Natural killer cell treated with Interleukin-12 subunit alpha and Interleukin-12 subunit beta and Interleukin-15 and Interleukin-18, amount 100 ng/mL, for 72 hours (primary cell): ENCODE measurements at regions not wholly inside any gene's neighbourhood (a gene's known extent, or its start where the extent isn't known, plus 50 kb on each side); places are given as distances from the start of the nearest gene placed in this dataset.
"Not testable (repeated sequence)": the region's sequence is repeated elsewhere in the genome, so short reads cannot be mapped to it uniquely, and the experiment has no call there.

Experiments used
- ATAC-seq, 2 donors: fragments of 150-1000 bp; cut with Tn5 transposase in 1 of 2; sonication (Bioruptor Pico), chemical (Tn5 transposase) in 1 of 2; 2 replicates each; pipeline ENCODE4 v1.10.0; 2021
- DNase-seq: peaks from one replicate; pipeline ENCODE4 v3.0.0; 2022; ENCODE audit warnings: low spot score
- H3K27ac Mint-ChIP-seq, 2 donors: 1 replicate in 1 of 2; 2 replicates in 1 of 2; pipeline ENCODE4 v1.8.0; 2022; ENCODE audit warnings: mixed read lengths in 2 of 2, mild to moderate bottlenecking in 1 of 2, moderate library complexity in 1 of 2
- H3K27me3 Mint-ChIP-seq, 2 donors: 1 replicate in 1 of 2; 2 replicates in 1 of 2; pipeline ENCODE4 v1.8.0; 2022; ENCODE audit warnings: mixed read lengths in 2 of 2
- H3K36me3 Mint-ChIP-seq: one replicate; pipeline ENCODE4 v1.8.0; 2022; ENCODE audit warnings: mixed read lengths
- H3K4me1 Mint-ChIP-seq, 2 donors: 1 replicate in 1 of 2; 2 replicates in 1 of 2; pipeline ENCODE4 v1.8.0; 2022; ENCODE audit warnings: low read depth in 2 of 2, mixed read lengths in 2 of 2, mild to moderate bottlenecking in 1 of 2
- H3K4me3 Mint-ChIP-seq: one replicate; pipeline ENCODE4 v1.8.0; 2022; ENCODE audit warnings: mixed read lengths
- H3K9me3 Mint-ChIP-seq: 2 replicates; pipeline ENCODE4 v1.8.0; 2022; ENCODE audit warnings: mixed read lengths

GRCh38 chr4:81790477-81790876 lies 318.8 kb upstream of the RASGEF1B start:
- Mint-ChIP-seq H3K27ac (no peak overlapping the region), H3K27me3 (no peaks in the 10 kb centered on the region), H3K4me1 (peaks cover 5 to 13% of the 10 kb centered on the region in 2 donors), H3K36me3 (no peaks in the 10 kb centered on the region), H3K4me3 (no peak overlapping the region), H3K9me3 (no peaks in the 10 kb centered on the region)
- no peak for ATAC-seq
- DNase-seq = no peak

GRCh38 chr4:81789741-81790399 lies 318.2 kb upstream of the RASGEF1B start:
- DNase-seq (no peak), ATAC-seq (no peak)
- H3K27me3 Mint-ChIP-seq = no peaks in the 10 kb centered on the region
- H3K27ac Mint-ChIP-seq = no peak overlapping the region
- no peak overlapping the region for H3K4me3 Mint-ChIP-seq
- H3K4me1 Mint-ChIP-seq = peaks cover 5 to 13% of the 10 kb centered on the region in 2 donors
- no peaks in the 10 kb centered on the region for H3K36me3 Mint-ChIP-seq
- no peaks in the 10 kb centered on the region for H3K9me3 Mint-ChIP-seq

GRCh38 chr4:81789158-81789557 lies 317.5 kb upstream of the RASGEF1B start:
- Mint-ChIP-seq H3K36me3 (no peaks in the 10 kb centered on the region), H3K4me1 (peaks cover 5 to 13% of the 10 kb centered on the region in 2 donors), H3K27me3 (no peaks in the 10 kb centered on the region), H3K27ac (no peak overlapping the region), H3K4me3 (no peak overlapping the region), H3K9me3 (no peaks in the 10 kb centered on the region)
- DNase-seq (no peak), ATAC-seq (no peak)

- Mint-ChIP-seq H3K27ac (no peak overlapping the region), H3K4me3 (no peak overlapping the region), H3K27me3 (no peaks in the 10 kb centered on the region), H3K4me1 (peaks cover 5 to 13% of the 10 kb centered on the region in 2 donors), H3K9me3 (no peaks in the 10 kb centered on the region), H3K36me3 (no peaks in the 10 kb centered on the region)
- DNase-seq = no peak
- ATAC-seq = no peak
Measured at GRCh38 chr4:81786766-81787165, 315.1 kb upstream of the RASGEF1B start.

GRCh38 chr4:81786063-81786763 lies 314.5 kb upstream of the RASGEF1B start:
- Mint-ChIP-seq H3K27me3 (no peaks in the 10 kb centered on the region), H3K4me3 (no peak overlapping the region), H3K9me3 (no peaks in the 10 kb centered on the region), H3K36me3 (no peaks in the 10 kb centered on the region), H3K4me1 (peaks cover 5 to 13% of the 10 kb centered on the region in 2 donors), H3K27ac (no peak overlapping the region)
- DNase-seq (no peak), ATAC-seq (no peak)

GRCh38 chr4:81785338-81785737 lies 313.6 kb upstream of the RASGEF1B start:
- Mint-ChIP-seq H3K27ac (no peak overlapping the region), H3K27me3 (no peaks in the 10 kb centered on the region), H3K36me3 (no peaks in the 10 kb centered on the region), H3K9me3 (no peaks in the 10 kb centered on the region), H3K4me1 (peaks cover 5 to 13% of the 10 kb centered on the region in 2 donors), H3K4me3 (no peak overlapping the region)
- DNase-seq (no peak), ATAC-seq (no peak)

- no peak overlapping the region for H3K4me3 Mint-ChIP-seq
- H3K9me3 Mint-ChIP-seq = no peaks in the 10 kb centered on the region
- no peaks in the 10 kb centered on the region for H3K36me3 Mint-ChIP-seq
- ATAC-seq (no peak), DNase-seq (no peak)
- no peaks in the 10 kb centered on the region for H3K27me3 Mint-ChIP-seq
- H3K4me1 Mint-ChIP-seq = peaks cover 0 to 8% of the 10 kb centered on the region in 2 donors
- no peak overlapping the region for H3K27ac Mint-ChIP-seq
Measured at GRCh38 chr4:81783558-81783957, 311.9 kb upstream of the RASGEF1B start.

GRCh38 chr4:81781799-81782198 lies 310.1 kb upstream of the RASGEF1B start:
- DNase-seq (no peak), ATAC-seq (no peak)
- peaks cover 0 to 2% of the 10 kb centered on the region in 2 donors for H3K27me3 Mint-ChIP-seq
- H3K27ac Mint-ChIP-seq = no peak overlapping the region
- H3K4me1 Mint-ChIP-seq = peaks cover 0 to 8% of the 10 kb centered on the region in 2 donors
- no peaks in the 10 kb centered on the region for H3K36me3 Mint-ChIP-seq
- H3K4me3 Mint-ChIP-seq = no peak overlapping the region
- H3K9me3 Mint-ChIP-seq = no peaks in the 10 kb centered on the region

- H3K9me3 Mint-ChIP-seq, H3K27me3 Mint-ChIP-seq, H3K36me3 Mint-ChIP-seq, H3K27ac Mint-ChIP-seq, ATAC-seq, H3K4me1 Mint-ChIP-seq, H3K4me3 Mint-ChIP-seq, DNase-seq: not testable (repeated sequence)
Measured at GRCh38 chr4:81777718-81778117, 306.0 kb upstream of the RASGEF1B start.

- no peak overlapping the region for H3K4me3 Mint-ChIP-seq
- H3K27ac Mint-ChIP-seq = no peak overlapping the region
- DNase-seq (no peak), ATAC-seq (no peak)
- no peaks in the 10 kb centered on the region for H3K9me3 Mint-ChIP-seq
- H3K36me3 Mint-ChIP-seq = no peaks in the 10 kb centered on the region
- H3K27me3 Mint-ChIP-seq = peaks cover 8% of the 10 kb centered on the region in 2 donors
- no peaks in the 10 kb centered on the region for H3K4me1 Mint-ChIP-seq
Measured at GRCh38 chr4:81776794-81777193, 305.1 kb upstream of the RASGEF1B start.

GRCh38 chr4:81773557-81773956 lies 301.9 kb upstream of the RASGEF1B start:
- Mint-ChIP-seq H3K27ac (no peak overlapping the region), H3K4me3 (no peak overlapping the region), H3K27me3 (peaks cover 8% of the 10 kb centered on the region in 2 donors), H3K9me3 (no peaks in the 10 kb centered on the region), H3K4me1 (no peaks in the 10 kb centered on the region), H3K36me3 (no peaks in the 10 kb centered on the region)
- no peak for DNase-seq
- no peak for ATAC-seq

- no peaks in the 10 kb centered on the region for H3K9me3 Mint-ChIP-seq
- no peak overlapping the region for H3K27ac Mint-ChIP-seq
- H3K27me3 Mint-ChIP-seq = peaks cover 6 to 8% of the 10 kb centered on the region in 2 donors
- DNase-seq = no peak
- H3K4me3 Mint-ChIP-seq = no peak overlapping the region
- H3K4me1 Mint-ChIP-seq = no peaks in the 10 kb centered on the region
- ATAC-seq = no peak
- no peaks in the 10 kb centered on the region for H3K36me3 Mint-ChIP-seq
Measured at GRCh38 chr4:81771721-81772120, 300.0 kb upstream of the RASGEF1B start.

GRCh38 chr4:81769244-81769643 lies 297.5 kb upstream of the RASGEF1B start:
- ATAC-seq = no peak
- Mint-ChIP-seq H3K36me3 (no peaks in the 10 kb centered on the region), H3K4me1 (no peaks in the 10 kb centered on the region), H3K4me3 (no peak overlapping the region), H3K27me3 (no peaks in the 10 kb centered on the region), H3K9me3 (no peaks in the 10 kb centered on the region), H3K27ac (no peak overlapping the region)
- DNase-seq = no peak

GRCh38 chr4:81758574-81759264 lies 287.0 kb upstream of the RASGEF1B start:
- H3K4me1 Mint-ChIP-seq = peaks cover 11 to 16% of the 10 kb centered on the region in 2 donors
- H3K4me3 Mint-ChIP-seq = no peak overlapping the region
- DNase-seq (no peak), ATAC-seq (no peak)
- peaks cover 0 to 2% of the 10 kb centered on the region in 2 donors for H3K27me3 Mint-ChIP-seq
- H3K36me3 Mint-ChIP-seq = no peaks in the 10 kb centered on the region
- H3K27ac Mint-ChIP-seq = no peak overlapping the region
- H3K9me3 Mint-ChIP-seq = no peaks in the 10 kb centered on the region
